Posterior vena cava (tissue), 2 donors: ENCODE measurements at regions not wholly inside any gene's neighbourhood (a gene's known extent, or its start where the extent isn't known, plus 50 kb on each side); places are given as distances from the start of the nearest gene placed in this dataset.

Experiments
- DNase-seq: peaks from one replicate; pipeline ENCODE4 v3.0.0-alpha.2; 2020; ENCODE audit warnings: low spot score
- intact Hi-C, 2 donors: fragments of 100-400 bp; cut with DNase I; formaldehyde crosslinking; loops; one replicate each; pipeline versions ENCODE4 v1.14.1 to v1.14.2; 2022 to 2023
- donor health status: DM: yes; HTN: yes; CAD: no.
- donor health status: DM: yes; HTN: yes; CAD: no.

GRCh38 chr1:40914927-40915569, 52.9 kb upstream of the CITED4 start:
- DNase-seq: no peak
- intact Hi-C loops: no loop called here

- intact Hi-C loops: no loop called here
- no peak for DNase-seq
Observed at GRCh38 chr1:40915581-40915980, 53.4 kb upstream of the CITED4 start.

GRCh38 chr1:40917995-40918711, 56.0 kb upstream of the CITED4 start:
- DNase-seq: no peak

GRCh38 chr1:40919475-40920011, 57.4 kb upstream of the CITED4 start:
- DNase-seq: peak; percentile 35
- intact Hi-C loops: no loop called here

More at GRCh38 chr1:40917995-40918711, 56.0 kb upstream of the CITED4 start:
- intact Hi-C loops: no loop called here

- intact Hi-C loops: no loop called here
- DNase-seq: peak; percentile 24
Observed at GRCh38 chr1:40921522-40921921, 58.0 kb upstream of the CTPS1 start.

GRCh38 chr1:40921981-40922677, 57.4 kb upstream of the CTPS1 start:
- intact Hi-C loops: no loop called here
- DNase-seq: peak; percentile 51

- intact Hi-C loops: no loop called here
- peak; percentile 51 for DNase-seq
Observed at GRCh38 chr1:40922969-40923368, 56.5 kb upstream of the CTPS1 start.

GRCh38 chr1:40923511-40924020, 55.9 kb upstream of the CTPS1 start:
- intact Hi-C loops: no loop called here
- DNase-seq: peak; percentile 8

GRCh38 chr1:40924767-40925166, 54.7 kb upstream of the CTPS1 start:
- DNase-seq: no peak
- intact Hi-C loops: no loop called here

- DNase-seq: peak; percentile 54
- intact Hi-C loops: no loop called here
Observed at GRCh38 chr1:40925834-40926410, 53.6 kb upstream of the CTPS1 start.

GRCh38 chr1:40926441-40926840, 53.1 kb upstream of the CTPS1 start:
- intact Hi-C loops: no loop called here
- DNase-seq: peak; percentile 4

GRCh38 chr1:40927781-40928180, 51.7 kb upstream of the CTPS1 start:
- no peak for DNase-seq
- intact Hi-C loops: no loop called here

- peak; percentile 5 for DNase-seq
- intact Hi-C loops: no loop called here
Observed at GRCh38 chr1:40928699-40929098, 50.8 kb upstream of the CTPS1 start.

GRCh38 chr1:40929155-40929554, 50.3 kb upstream of the CTPS1 start:
- intact Hi-C loops: no loop called here
- no peak for DNase-seq
